GM12872 (cell line): ENCODE measurements at regions not wholly inside any gene's neighbourhood (a gene's known extent, or its start where the extent isn't known, plus 50 kb on each side); places are given as distances from the start of the nearest gene placed in this dataset.

Experiments
- TF ChIP-seq, protein P1 (sequence below): IDR thresholded peaks from 3 replicates; pipeline ENCODE4 v1.5.1; 2011; ENCODE audit warnings: low read depth, mild to moderate bottlenecking, low read length, moderate library complexity; ENCODE audit not compliant: insufficient read depth

DNA sequence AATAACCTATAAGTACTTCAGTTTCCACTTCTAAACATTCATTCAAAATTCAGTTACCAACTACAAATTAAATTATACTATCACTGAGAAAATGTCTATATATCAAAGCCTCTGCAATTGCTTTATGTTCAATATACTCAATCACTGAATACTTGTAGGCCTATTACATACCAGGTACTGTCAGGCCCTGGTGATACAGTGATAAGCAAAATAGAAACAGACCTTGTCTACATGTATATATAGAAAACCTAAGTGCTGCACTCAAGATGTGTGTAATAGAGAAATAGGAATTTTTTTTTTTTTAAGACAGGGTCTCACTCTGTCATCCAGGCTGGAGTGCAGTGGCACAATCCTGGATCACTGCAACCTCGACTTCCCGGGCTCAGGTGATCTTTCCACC is 53.7 kb upstream of the PHF14 start:
- TF ChIP-seq, protein P1, sequence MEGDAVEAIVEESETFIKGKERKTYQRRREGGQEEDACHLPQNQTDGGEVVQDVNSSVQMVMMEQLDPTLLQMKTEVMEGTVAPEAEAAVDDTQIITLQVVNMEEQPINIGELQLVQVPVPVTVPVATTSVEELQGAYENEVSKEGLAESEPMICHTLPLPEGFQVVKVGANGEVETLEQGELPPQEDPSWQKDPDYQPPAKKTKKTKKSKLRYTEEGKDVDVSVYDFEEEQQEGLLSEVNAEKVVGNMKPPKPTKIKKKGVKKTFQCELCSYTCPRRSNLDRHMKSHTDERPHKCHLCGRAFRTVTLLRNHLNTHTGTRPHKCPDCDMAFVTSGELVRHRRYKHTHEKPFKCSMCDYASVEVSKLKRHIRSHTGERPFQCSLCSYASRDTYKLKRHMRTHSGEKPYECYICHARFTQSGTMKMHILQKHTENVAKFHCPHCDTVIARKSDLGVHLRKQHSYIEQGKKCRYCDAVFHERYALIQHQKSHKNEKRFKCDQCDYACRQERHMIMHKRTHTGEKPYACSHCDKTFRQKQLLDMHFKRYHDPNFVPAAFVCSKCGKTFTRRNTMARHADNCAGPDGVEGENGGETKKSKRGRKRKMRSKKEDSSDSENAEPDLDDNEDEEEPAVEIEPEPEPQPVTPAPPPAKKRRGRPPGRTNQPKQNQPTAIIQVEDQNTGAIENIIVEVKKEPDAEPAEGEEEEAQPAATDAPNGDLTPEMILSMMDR = no peak
